SJSA1 (cell line): ENCODE measurements at regions not wholly inside any gene's neighbourhood (a gene's known extent, or its start where the extent isn't known, plus 50 kb on each side); places are given as distances from the start of the nearest gene placed in this dataset.
"Not testable (repeated sequence)": the region's sequence is repeated elsewhere in the genome, so short reads cannot be mapped to it uniquely, and the experiment has no call there.

Source experiments
- DNase-seq, 2 experiments: peaks; one replicate each; pipeline ENCODE4 v3.0.0-alpha.2; 2015 to 2020; ENCODE audit warnings: low spot score in 2 of 2, low read depth in 1 of 2
- H3K27ac ChIP-seq: fragments of 250-450 bp; sonication (Bioruptor Pico); 2 replicates; pipeline ENCODE4 v1.5.1; 2020; ENCODE audit warnings: mild to moderate bottlenecking, moderate library complexity
- H3K27me3 ChIP-seq: fragments of 250-450 bp; sonication (Bioruptor Pico); replicated peaks from 2 replicates; pipeline ENCODE4 v1.5.1; 2020; ENCODE audit warnings: mild to moderate bottlenecking, moderate library complexity
- H3K36me3 ChIP-seq: fragments of 250-450 bp; sonication (Bioruptor Pico); 2 replicates; pipeline ENCODE4 v1.5.1; 2020; ENCODE audit warnings: mild to moderate bottlenecking
- H3K4me1 ChIP-seq: fragments of 250-450 bp; sonication (Bioruptor Pico); replicated peaks from 2 replicates; pipeline ENCODE4 v1.6.1; 2021; ENCODE audit warnings: mild to moderate bottlenecking
- H3K4me3 ChIP-seq: fragments of 250-450 bp; sonication (Bioruptor Pico); 2 replicates; pipeline ENCODE4 v1.5.1; 2020; ENCODE audit warnings: mild to moderate bottlenecking
- H3K9me3 ChIP-seq: fragments of 250-450 bp; sonication (Bioruptor Pico); replicated peaks from 2 replicates; pipeline ENCODE4 v1.5.1; 2020; ENCODE audit warnings: mild to moderate bottlenecking

DNA sequence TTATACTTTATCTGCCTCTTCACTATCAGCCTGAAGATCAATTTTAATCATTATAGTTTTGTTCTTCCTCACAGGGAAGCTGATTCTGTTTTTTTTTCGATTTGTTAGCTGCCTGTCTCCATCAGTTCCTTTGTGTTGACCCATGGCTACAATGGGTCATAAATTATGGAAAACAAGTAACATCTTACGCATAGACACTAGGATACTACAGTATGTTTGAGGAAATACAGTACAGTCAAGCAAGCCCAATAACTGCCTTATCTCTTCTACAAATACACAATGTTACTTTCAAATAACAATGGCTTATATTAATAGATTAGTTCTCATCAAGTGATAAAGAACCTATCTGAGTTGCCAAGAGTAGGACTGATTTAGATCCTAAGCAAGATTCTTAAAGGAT, 160.5 kb upstream of the FREM1 start:
- no peaks in the 10 kb centered on the region for H3K27me3 ChIP-seq
- H3K4me1 ChIP-seq = no peaks in the 10 kb centered on the region
- H3K4me3 ChIP-seq = no peak overlapping the region
- no peaks in the 10 kb centered on the region for H3K36me3 ChIP-seq
- no peak for DNase-seq
- H3K27ac ChIP-seq = no peak overlapping the region
- no peaks in the 10 kb centered on the region for H3K9me3 ChIP-seq

DNA sequence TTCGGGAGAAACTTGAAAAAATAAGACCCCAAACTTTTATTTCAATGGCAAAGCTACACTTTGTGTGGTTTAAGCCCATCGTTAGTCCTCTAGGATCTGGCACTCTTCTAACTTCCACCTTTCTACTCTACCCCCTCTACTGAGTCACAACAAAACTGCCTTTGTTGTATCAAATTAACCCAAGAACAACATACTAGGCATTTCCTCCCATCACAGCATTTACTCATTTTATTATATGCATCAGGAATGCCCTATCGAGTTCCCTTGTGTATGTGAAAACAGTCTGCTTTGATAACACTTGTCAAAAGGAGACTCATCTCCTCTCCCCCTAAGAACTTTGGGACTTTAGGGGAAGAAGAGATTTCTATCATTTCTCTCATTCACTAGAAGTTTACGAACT, 158.9 kb upstream of the FREM1 start:
- H3K27me3 ChIP-seq = no peaks in the 10 kb centered on the region
- DNase-seq = no peak
- H3K27ac ChIP-seq = no peak overlapping the region
- H3K4me1 ChIP-seq = no peaks in the 10 kb centered on the region
- H3K4me3 ChIP-seq = no peak overlapping the region
- no peaks in the 10 kb centered on the region for H3K36me3 ChIP-seq
- no peaks in the 10 kb centered on the region for H3K9me3 ChIP-seq

DNA sequence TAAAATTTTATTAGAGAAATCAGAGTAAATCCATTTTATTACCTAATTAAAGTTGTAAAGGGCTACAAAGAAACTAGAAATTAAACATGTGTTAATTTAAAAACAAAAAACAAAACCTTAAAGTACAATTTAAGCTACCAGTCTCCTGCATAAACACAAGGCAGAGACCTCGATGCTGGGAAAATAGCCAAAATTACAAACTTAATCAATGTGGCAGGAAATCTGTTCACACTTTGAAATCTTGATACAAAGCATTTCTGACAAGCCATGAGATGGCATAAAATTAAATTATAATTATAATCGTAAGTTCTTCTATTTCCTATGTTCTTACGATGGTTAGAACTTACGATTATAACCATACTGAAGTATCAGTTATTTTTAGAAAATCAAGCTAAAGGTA, 158.0 kb upstream of the FREM1 start:
- no peak overlapping the region for H3K4me3 ChIP-seq
- no peak for DNase-seq
- no peaks in the 10 kb centered on the region for H3K9me3 ChIP-seq
- no peaks in the 10 kb centered on the region for H3K36me3 ChIP-seq
- no peak overlapping the region for H3K27ac ChIP-seq
- H3K27me3 ChIP-seq = no peaks in the 10 kb centered on the region
- H3K4me1 ChIP-seq = no peaks in the 10 kb centered on the region

DNA sequence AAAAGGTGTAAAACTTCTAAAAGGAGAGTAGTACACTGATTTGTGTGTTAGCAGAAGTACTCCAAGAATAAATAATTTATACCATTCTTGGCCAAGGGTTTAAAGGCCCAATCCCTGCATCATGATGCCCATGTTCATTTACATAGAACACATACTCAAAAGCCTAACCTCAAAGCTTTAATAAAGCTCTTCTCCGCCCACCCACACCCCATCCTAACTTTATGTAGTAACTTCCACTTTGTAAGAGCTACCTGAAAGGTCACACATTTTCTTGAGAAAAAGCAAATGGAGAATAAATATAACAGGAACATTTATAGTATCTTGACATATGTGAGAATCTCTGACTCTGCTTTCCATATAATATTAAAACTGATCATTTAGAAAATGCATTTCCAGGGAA, 148.8 kb upstream of the FREM1 start:
- H3K9me3 ChIP-seq = no peaks in the 10 kb centered on the region
- H3K36me3 ChIP-seq = no peaks in the 10 kb centered on the region
- H3K4me3 ChIP-seq = no peak overlapping the region
- no peaks in the 10 kb centered on the region for H3K4me1 ChIP-seq
- DNase-seq = no peak
- no peak overlapping the region for H3K27ac ChIP-seq
- H3K27me3 ChIP-seq = no peaks in the 10 kb centered on the region

DNA sequence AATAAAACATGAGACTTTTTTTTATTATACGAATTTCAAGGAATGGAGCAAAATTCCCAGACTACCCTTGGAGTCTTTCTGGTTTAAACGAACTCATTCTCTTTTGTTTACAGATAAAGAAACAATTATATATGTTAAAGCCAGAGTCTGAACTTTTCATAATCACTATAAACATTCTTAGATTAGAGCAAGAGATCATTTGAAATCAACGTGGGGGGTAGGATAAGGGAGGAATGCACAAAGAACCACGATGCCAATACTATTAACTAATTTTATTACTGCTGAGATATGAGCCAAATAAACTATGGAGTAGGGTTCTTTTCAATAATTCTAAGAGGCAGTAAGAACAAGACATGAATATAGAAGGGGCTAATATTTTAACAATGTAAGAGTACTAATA, 148.0 kb upstream of the FREM1 start:
- H3K4me1 ChIP-seq = no peaks in the 10 kb centered on the region

DNA sequence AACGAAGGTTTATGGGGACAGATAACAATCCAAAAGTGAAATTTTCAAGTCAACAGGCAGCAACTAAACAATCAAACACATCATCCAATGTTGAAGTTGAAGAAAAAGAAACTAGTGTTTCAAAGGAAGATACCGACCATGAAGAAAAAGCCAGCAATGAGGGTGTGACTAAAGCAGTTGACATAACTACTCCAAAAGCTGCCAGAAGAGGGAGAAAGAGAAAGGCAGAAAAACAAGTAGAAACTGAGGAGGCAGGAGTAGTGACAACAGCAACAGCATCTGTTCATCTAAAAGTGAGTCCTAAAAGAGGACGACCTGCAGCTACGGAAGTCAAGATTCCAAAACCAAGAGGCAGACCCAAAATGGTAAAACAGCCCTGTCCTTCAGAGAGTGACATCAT, 145.1 kb upstream of the FREM1 start:
- not testable (repeated sequence) for H3K36me3 ChIP-seq, H3K4me3 ChIP-seq, H3K27me3 ChIP-seq, H3K27ac ChIP-seq, H3K4me1 ChIP-seq, H3K9me3 ChIP-seq, DNase-seq

More for the DNA sequence above, 148.0 kb upstream of the FREM1 start:
- no peak for DNase-seq
- Histone ChIP-seq H3K9me3 (no peaks in the 10 kb centered on the region), H3K27me3 (no peaks in the 10 kb centered on the region), H3K4me3 (no peak overlapping the region), H3K36me3 (no peaks in the 10 kb centered on the region), H3K27ac (no peak overlapping the region)

DNA sequence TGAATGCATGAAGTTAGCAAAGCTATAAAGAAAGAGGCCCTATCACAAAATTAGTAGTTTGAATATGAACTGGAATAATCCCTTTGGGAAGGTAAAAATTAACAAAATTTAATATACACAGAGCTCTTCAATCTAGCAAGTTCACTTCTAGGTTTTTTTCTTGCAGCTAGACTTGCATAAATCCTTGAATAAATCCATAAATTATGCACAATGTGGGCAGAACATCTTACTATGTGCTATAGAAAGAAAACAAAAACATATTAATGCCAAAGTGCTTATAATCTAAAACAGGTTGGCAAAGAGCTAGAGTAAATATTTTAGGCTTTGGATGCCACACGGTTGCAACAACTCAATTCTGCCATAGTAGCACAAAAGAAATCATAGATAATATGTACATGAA, 138.5 kb upstream of the FREM1 start:
- DNase-seq = no peak
- no peaks in the 10 kb centered on the region for H3K36me3 ChIP-seq
- H3K4me1 ChIP-seq = no peaks in the 10 kb centered on the region
- no peak overlapping the region for H3K4me3 ChIP-seq
- H3K27me3 ChIP-seq = no peaks in the 10 kb centered on the region
- no peaks in the 10 kb centered on the region for H3K9me3 ChIP-seq
- no peak overlapping the region for H3K27ac ChIP-seq

DNA sequence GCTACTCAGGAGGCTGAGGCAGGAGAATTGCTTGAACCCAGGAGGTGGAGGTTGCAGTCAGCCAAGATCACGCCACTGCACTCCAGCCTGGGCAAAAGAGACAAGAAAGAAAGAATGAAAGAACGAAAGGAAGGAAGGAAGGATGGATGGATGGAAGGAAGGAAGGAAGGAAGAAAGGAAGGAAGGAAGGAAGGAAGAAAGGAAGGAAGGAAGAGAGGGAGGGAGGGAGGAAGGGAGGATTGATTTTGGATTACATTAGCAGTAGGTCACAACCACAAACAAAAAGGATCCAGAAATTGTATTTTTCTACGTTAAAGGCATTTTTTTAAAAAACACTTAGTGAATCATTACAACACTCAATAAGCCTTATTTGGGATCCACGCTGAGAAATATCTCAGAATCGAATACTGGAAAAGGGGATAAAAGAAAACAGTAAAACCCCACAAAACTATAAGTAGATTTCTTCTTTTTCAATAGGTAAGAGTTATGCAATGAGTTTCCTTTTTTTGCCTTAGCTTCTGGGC, 136.9 kb upstream of the FREM1 start:
- Histone ChIP-seq H3K9me3 (no peaks in the 10 kb centered on the region), H3K27ac (no peak overlapping the region), H3K36me3 (no peaks in the 10 kb centered on the region), H3K4me3 (no peak overlapping the region), H3K4me1 (no peaks in the 10 kb centered on the region), H3K27me3 (no peaks in the 10 kb centered on the region)
- no peak for DNase-seq

DNA sequence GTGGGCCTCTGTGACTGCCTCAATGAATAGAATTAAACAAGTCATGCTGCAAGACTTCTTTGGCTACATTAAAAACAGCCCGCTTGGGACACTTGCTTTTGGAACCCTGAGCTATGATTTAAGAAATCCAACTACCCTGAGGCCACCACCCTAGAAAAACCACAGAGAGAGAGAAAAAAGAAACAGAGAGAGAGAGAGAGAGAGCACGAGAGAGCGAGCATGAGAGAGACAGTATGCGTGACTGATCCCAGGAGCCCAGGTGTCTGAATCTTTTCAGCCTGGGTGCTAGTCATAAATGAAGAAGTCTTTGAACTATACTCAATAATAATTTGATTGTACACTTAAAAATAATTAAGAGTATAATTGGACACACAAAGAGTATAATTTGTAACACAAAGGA, 123.1 kb upstream of the FREM1 start:
- no peaks in the 10 kb centered on the region for H3K27me3 ChIP-seq
- no peaks in the 10 kb centered on the region for H3K36me3 ChIP-seq
- DNase-seq = no peak
- H3K9me3 ChIP-seq = no peaks in the 10 kb centered on the region
- no peak overlapping the region for H3K4me3 ChIP-seq
- H3K4me1 ChIP-seq = no peaks in the 10 kb centered on the region
- no peak overlapping the region for H3K27ac ChIP-seq

DNA sequence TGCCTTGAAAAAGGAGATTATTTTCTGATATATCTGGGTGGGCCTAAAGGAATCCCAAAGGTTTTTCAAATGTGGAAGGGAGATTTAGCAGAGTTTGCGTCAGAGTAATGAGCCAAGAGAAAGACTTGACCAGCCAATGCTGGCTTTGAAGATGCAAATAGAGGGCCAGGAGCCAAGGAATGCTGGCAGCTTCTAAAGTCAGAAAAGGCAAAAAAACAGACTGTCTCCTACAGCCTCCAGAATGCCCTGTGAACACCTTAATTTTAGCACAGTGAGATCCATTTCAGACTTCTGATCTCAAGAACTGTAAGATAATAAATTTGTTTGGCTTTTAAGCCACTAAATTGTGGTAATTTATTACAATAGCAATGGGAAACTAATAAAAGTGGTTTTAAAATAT, 122.6 kb upstream of the FREM1 start:
- DNase-seq = no peak
- Histone ChIP-seq H3K36me3 (no peaks in the 10 kb centered on the region), H3K27me3 (no peaks in the 10 kb centered on the region), H3K4me1 (no peaks in the 10 kb centered on the region), H3K9me3 (no peaks in the 10 kb centered on the region), H3K27ac (no peak overlapping the region), H3K4me3 (no peak overlapping the region)

DNA sequence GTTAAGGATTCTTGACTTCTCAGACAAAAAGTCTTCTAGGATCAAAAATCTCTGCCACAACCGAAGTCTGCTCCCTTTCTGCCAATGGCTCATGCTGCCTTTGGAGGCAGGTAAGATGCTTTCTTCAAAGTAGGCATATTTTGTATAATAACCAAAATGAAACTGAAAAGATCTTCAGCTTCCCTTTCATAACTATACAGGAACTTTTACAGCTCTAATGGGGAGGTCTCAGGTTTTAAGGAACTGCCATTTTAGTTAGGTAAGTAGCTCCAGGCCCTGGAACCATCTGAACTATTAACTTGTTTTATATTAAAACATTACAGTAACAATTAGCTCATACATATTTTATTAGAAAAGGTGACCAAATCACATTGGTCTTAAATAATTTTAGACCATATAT, 110.9 kb upstream of the FREM1 start:
- H3K27me3 ChIP-seq = no peaks in the 10 kb centered on the region
- H3K36me3 ChIP-seq = no peaks in the 10 kb centered on the region
- H3K9me3 ChIP-seq = no peaks in the 10 kb centered on the region
- H3K4me3 ChIP-seq = no peak overlapping the region
- no peak for DNase-seq
- H3K4me1 ChIP-seq = no peaks in the 10 kb centered on the region
- no peak overlapping the region for H3K27ac ChIP-seq

DNA sequence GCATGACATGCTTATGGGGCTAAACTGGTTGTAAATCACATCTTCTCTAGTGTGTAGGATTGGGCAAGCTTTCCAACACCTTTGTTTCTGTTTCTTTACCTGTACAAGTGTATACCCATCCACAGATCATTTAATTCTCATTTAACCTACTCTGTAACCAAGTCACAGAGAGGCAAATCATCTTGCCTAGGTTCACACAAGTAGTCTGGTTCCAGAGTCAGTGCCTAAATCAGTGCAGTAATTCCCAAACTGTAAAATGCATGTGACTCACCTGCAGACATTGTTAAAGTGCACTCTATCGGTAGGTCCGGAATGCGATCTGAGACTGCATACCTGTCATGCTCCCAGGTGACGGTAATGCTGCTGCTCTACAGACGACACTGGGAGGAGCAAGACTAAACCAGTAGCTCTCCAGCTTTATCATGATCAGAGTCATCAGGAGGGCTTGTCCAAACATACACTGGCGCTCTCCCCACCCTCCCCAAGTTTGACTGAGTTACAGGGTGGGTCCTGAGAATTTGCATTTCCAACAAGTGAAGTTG, 107.9 kb upstream of the FREM1 start:
- Histone ChIP-seq H3K36me3 (no peaks in the 10 kb centered on the region), H3K9me3 (no peaks in the 10 kb centered on the region), H3K27ac (no peak overlapping the region), H3K4me1 (no peaks in the 10 kb centered on the region), H3K4me3 (no peak overlapping the region), H3K27me3 (no peaks in the 10 kb centered on the region)
- no peak for DNase-seq

DNA sequence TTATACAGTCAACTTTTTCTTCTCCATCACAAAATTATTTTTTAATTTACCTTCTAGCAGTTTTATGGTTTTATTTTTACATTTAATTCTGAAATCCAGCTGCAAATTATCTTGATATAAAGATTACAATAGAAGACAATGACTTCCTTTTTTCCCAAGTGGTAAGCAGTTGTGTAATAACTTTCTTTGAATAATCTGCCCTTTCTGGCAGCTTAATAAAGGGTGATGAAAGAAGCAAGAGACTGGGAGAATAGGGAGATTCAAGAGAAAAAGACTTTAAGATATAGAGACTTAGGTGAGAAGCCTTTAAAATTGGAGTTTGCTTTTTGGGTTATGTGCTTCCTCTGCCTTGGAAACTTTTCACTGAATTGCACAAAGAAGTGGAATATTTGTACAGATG, 100.4 kb upstream of the FREM1 start:
- DNase-seq = no peak
- no peaks in the 10 kb centered on the region for H3K27me3 ChIP-seq
- no peak overlapping the region for H3K27ac ChIP-seq
- no peaks in the 10 kb centered on the region for H3K9me3 ChIP-seq
- H3K4me3 ChIP-seq = no peak overlapping the region
- H3K36me3 ChIP-seq = no peaks in the 10 kb centered on the region
- no peaks in the 10 kb centered on the region for H3K4me1 ChIP-seq

DNA sequence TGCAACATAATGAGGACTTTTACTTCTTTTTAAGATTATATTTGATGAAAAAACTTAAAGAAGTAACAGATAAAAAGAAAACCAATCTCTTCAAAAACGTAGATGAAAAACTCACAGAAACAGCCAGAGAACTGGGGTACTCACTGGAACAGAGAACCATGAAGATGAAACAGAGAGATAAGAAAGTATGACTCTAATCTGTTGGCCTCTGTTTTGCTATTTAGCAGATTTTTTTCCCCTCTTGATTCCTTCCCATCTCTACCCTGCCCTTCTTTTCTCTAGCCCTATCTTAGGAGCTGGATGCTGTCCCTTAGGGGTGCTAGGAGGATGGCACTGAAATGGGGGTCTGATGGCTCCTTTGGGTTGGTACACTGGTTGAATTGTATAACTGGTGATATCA, 97.5 kb upstream of the FREM1 start:
- DNase-seq = no peak
- no peak overlapping the region for H3K27ac ChIP-seq
- H3K9me3 ChIP-seq = no peaks in the 10 kb centered on the region
- no peak overlapping the region for H3K4me3 ChIP-seq
- no peaks in the 10 kb centered on the region for H3K36me3 ChIP-seq
- H3K4me1 ChIP-seq = no peaks in the 10 kb centered on the region
- H3K27me3 ChIP-seq = no peaks in the 10 kb centered on the region

DNA sequence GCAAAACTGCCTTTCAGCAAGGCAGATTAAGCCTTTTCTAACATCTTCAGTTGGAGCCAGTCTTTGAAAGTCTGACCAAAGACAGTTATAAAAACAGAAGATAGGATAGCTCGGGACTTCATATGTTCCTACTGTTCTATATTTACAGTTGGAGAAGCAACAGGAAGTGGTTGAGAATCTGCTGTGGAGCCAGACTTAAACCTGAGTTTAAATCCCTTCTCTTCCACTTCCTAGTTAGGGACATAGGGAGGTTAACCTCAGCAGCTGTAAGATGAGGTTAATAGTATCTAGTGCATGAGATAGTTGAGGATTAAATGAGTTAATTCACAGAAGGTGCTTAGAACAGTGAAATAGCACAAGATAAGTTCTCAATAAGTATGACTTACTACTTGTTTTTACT, 84.5 kb upstream of the FREM1 start:
- H3K27me3 ChIP-seq = no peaks in the 10 kb centered on the region
- peak overlapping the region; percentile 77; the same call in 1 of the 2 replicates for H3K27ac ChIP-seq
- H3K4me3 ChIP-seq = no peak overlapping the region
- H3K9me3 ChIP-seq = no peaks in the 10 kb centered on the region
- peaks cover 20% of the 10 kb centered on the region for H3K4me1 ChIP-seq
- no peak for DNase-seq
- no peaks in the 10 kb centered on the region for H3K36me3 ChIP-seq
